Bronchial epithelial cell (primary cell): ENCODE measurements at regions not wholly inside any gene's neighbourhood (a gene's known extent, or its start where the extent isn't known, plus 50 kb on each side); places are given as distances from the start of the nearest gene placed in this dataset.

ENCODE experiments used
- DNase-seq: peaks from one replicate; pipeline ENCODE4 v3.0.0-alpha.2; 2010; ENCODE audit warnings: low read depth
- FAIRE-seq: peaks from 2 replicates; lab custom pipeline; 2011; peaks lifted over from hg19 to GRCh38; lab: Jason Lieb, UNC
- H3K27me3 ChIP-seq: 2 replicates; pipeline ENCODE4 v1.5.1; 2011; ENCODE audit warnings: low read length; ENCODE audit not compliant: control insufficient read depth, insufficient read depth
- H3K36me3 ChIP-seq: 2 replicates; pipeline ENCODE4 v1.5.1; 2011; ENCODE audit warnings: low read length; ENCODE audit not compliant: control insufficient read depth, insufficient read depth
- H3K4me3 ChIP-seq: 2 replicates; pipeline ENCODE4 v1.5.1; 2011; ENCODE audit warnings: mild to moderate bottlenecking, low read depth, low read length, control low read depth
- CTCF ChIP-seq: IDR thresholded peaks from 2 replicates; pipeline ENCODE4 v1.5.1; 2011; ENCODE audit warnings: mild to moderate bottlenecking, moderate library complexity, low read length, control low read depth, inconsistent platforms; ENCODE audit not compliant: insufficient read depth, severe bottlenecking

DNA sequence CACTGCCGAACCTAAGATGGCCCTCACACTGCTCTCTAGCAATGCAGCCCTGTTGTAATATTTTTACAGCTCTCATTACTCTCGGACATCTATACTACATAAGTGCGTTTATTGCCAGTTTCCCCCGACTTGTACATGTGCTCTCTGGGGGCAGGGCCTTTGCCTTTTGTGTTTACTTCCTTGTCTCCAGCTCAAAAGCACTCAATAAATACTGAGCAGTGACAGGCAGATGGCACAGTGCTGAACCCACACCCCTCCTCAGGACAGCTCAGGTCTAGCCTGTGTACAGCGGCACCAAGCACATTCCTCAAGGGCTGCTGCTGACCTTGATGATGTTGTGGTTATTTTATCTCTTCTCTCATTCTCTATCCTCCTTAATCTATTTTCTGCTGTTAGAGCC, 68.0 kb upstream of the ELMO1 start:
- FAIRE-seq (no peak), DNase-seq (no peak)
- Histone ChIP-seq H3K27me3 (no peaks in the 10 kb centered on the region), H3K36me3 (no peaks in the 10 kb centered on the region), H3K4me3 (no peak overlapping the region)
- no peak for TF ChIP-seq CTCF

- Histone ChIP-seq H3K36me3 (no peaks in the 10 kb centered on the region), H3K4me3 (no peak overlapping the region), H3K27me3 (no peaks in the 10 kb centered on the region)
- FAIRE-seq, result no peak
- TF ChIP-seq CTCF, result no peak
- no peak for DNase-seq
Observed at GRCh38 chr7:37518266-37518665, 69.6 kb upstream of the ELMO1 start.

DNA sequence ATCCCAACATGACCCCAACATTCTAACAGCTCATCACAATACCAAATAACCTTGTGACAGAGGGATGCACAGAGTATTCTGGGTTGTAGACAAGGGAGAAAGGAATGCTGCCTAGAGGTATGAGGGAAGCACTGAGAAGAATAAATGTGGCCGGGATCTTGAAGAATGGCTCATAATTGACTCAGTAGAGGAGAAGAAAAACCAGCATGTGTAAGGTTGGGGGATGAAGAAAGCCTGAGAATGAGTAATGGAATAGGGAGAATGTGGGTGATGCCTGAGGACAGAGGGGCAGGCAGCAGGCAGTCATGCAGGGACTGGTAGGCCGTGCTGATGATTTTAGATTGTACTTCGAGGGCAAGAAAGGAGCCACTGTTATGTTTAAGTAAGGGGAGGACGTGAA, 75.4 kb upstream of the ELMO1 start:
- peak; percentile 53 for DNase-seq
- Histone ChIP-seq H3K4me3 (no peak overlapping the region), H3K27me3 (no peaks in the 10 kb centered on the region), H3K36me3 (no peaks in the 10 kb centered on the region)
- FAIRE-seq, result no peak
- no peak for TF ChIP-seq CTCF

DNA sequence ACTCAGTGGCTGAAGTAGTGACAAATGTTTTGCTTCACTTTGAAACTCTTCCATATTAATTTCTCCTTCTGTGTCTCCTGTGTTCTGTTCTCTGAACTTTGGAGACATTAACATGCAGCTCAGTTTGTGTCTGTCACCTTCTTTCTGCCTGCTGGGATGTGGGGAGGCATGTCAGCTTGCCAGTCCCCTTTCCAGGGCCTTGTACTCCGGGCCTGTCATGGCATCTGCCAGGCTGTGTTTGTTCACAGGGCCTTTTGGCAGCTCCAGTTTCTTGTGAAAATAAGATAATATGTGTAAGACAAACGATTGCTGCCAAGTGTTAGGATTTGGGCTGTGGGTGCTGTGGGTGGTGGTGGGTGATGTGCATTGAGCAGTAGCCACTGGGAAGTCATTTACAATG, 76.1 kb upstream of the ELMO1 start:
- no peak for DNase-seq
- Histone ChIP-seq H3K36me3 (no peaks in the 10 kb centered on the region), H3K27me3 (no peaks in the 10 kb centered on the region), H3K4me3 (no peak overlapping the region)
- FAIRE-seq, result no peak
- TF ChIP-seq CTCF, result no peak

- no peaks in the 10 kb centered on the region for H3K27me3 ChIP-seq
- no peak overlapping the region for H3K4me3 ChIP-seq
- no peak for TF ChIP-seq CTCF
- H3K36me3 ChIP-seq, result no peaks in the 10 kb centered on the region
- no peak for DNase-seq
- FAIRE-seq, result no peak
Observed at GRCh38 chr7:37526623-37527022, 78.0 kb upstream of the ELMO1 start.

DNA sequence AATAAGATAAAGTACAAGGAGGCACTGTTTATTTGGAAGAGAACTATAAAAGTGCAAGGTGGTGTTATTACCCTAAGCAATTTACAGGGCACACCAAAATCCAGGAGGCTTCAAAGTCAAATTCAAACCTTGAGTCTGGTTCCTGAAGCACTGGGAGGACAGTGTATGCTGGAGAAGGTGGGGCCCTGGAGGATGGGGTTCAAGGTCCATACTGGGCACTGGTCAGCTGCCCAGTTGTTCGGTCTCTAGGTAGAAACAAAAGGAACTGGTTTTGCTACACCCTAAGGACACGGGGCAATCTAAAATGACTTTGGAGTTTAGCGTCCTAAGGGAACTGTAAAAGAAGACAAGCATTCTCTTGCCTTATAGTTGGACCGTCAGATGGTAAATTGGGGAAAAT, 78.4 kb upstream of the ELMO1 start:
- DNase-seq (no peak), FAIRE-seq (no peak)
- no peaks in the 10 kb centered on the region for H3K27me3 ChIP-seq
- no peak overlapping the region for H3K4me3 ChIP-seq
- no peaks in the 10 kb centered on the region for H3K36me3 ChIP-seq
- TF ChIP-seq CTCF, result no peak
